HG02970 (cell line): ENCODE measurements at regions not wholly inside any gene's neighbourhood (a gene's known extent, or its start where the extent isn't known, plus 50 kb on each side); places are given as distances from the start of the nearest gene placed in this dataset.

ENCODE experiments used
- ATAC-seq: cut with Tn5 transposase; IDR thresholded peaks from one replicate; pipeline ENCODE4 v1.9.1; 2021; ENCODE audit warnings: mild to moderate bottlenecking, moderate library complexity, moderate number of reproducible peaks; ENCODE audit not compliant: unreplicated experiment, low FRiP score

GRCh38 chr18:11553098-11553940, 56.1 kb upstream of the SLC35G4 start:
- ATAC-seq: no peak

GRCh38 chr18:11548916-11549551, 60.4 kb upstream of the SLC35G4 start:
- no peak for ATAC-seq

- ATAC-seq: no peak
These were observed 61.0 kb upstream of the SLC35G4 start for GRCh38 chr18:11548396-11548795.

GRCh38 chr18:11544060-11544633, 65.2 kb upstream of the SLC35G4 start:
- ATAC-seq: no peak

- no peak for ATAC-seq
These were observed 68.2 kb upstream of the SLC35G4 start for GRCh38 chr18:11541179-11541578.

GRCh38 chr18:11533942-11534496, 75.4 kb upstream of the SLC35G4 start:
- no peak for ATAC-seq

- ATAC-seq: no peak
These were observed 75.9 kb upstream of the SLC35G4 start for GRCh38 chr18:11533513-11533890.

GRCh38 chr18:11532758-11533512, 76.5 kb upstream of the SLC35G4 start:
- ATAC-seq: no peak

- ATAC-seq: no peak
These were observed 80.3 kb upstream of the SLC35G4 start for GRCh38 chr18:11529081-11529480.

GRCh38 chr18:11526675-11527074, 82.7 kb upstream of the SLC35G4 start:
- no peak for ATAC-seq

GRCh38 chr18:11523804-11524203, 85.6 kb upstream of the SLC35G4 start:
- no peak for ATAC-seq

- no peak for ATAC-seq
These were observed 86.4 kb upstream of the SLC35G4 start for GRCh38 chr18:11522992-11523391.

- ATAC-seq: no peak
These were observed 87.5 kb upstream of the SLC35G4 start for GRCh38 chr18:11521853-11522252.

- no peak for ATAC-seq
These were observed 88.9 kb upstream of the SLC35G4 start for GRCh38 chr18:11520536-11520935.

GRCh38 chr18:11518788-11519685, 90.4 kb upstream of the SLC35G4 start:
- no peak for ATAC-seq

- no peak for ATAC-seq
These were observed 91.7 kb upstream of the SLC35G4 start for GRCh38 chr18:11517704-11518103.

- no peak for ATAC-seq
These were observed 92.5 kb upstream of the SLC35G4 start for GRCh38 chr18:11516751-11517503.

GRCh38 chr18:11514267-11514666, 95.1 kb upstream of the SLC35G4 start:
- ATAC-seq: no peak
